ENCODE measurements at regions not wholly inside any gene's neighbourhood (a gene's known extent, or its start where the extent isn't known, plus 50 kb on each side); places are given as distances from the start of the nearest gene placed in this dataset.

DNA sequence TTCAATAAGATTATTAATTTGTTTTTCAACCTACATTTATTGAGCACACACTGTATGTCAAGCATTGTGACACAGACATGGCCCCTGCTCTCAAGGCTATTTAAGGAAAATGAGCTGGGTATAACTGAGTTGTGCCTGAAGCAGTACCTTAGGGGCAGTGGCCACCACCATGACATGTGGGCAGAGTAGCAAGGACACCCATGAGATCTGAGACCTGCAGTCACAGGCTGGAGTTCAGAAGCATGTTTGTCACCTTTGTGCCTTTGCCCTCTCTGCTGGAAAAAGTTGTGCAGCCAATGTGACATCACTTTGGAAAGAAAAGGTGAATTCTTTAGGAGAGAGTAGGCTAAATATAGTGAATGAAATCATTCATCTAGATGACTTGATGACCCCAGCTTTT, 501.3 kb downstream of the BCOR start:
- ChIA-PET POLR2A (no interaction called here), CTCF (no interaction called here)
- DNase-seq = no peak
- Mint-ChIP-seq H3K9me3 (no peaks in the 10 kb centered on the region), H3K4me1 (ENCODE audit: low read depth) (peaks cover 15% of the 10 kb centered on the region), H3K36me3 (ENCODE audit: low read depth) (no peaks in the 10 kb centered on the region), H3K27ac (no peak overlapping the region), H3K27me3 (no peaks in the 10 kb centered on the region), H3K4me3 (no peak overlapping the region)
- intact Hi-C loops (cut with micrococcal nuclease) = no loop called here
- no peak for TF ChIP-seq CTCF (IDR thresholded peaks at IDR 0.05)
- ATAC-seq = peak; percentile 17

DNA sequence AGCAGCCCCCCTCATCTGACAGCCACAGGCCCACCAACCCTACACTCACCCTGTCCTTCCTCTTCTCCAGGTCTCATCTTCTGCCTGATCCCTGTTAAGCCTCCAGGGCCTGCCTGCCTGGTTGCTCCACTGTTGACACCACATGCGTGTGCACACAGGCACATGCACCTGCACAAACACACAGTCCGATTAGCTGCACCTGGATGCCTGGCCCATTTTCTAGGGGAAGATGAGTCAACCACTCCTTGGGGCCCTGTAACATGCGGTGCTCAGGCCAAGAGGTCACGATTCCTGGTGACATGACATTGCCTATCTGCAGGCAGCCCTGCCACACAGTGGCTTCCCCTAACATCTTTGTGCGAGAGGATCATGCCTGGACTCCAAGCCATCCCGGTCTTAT, 498.4 kb downstream of the BCOR start:
- H3K4me3 Mint-ChIP-seq = no peak overlapping the region
- ChIA-PET CTCF (no interaction called here), POLR2A (no interaction called here)
- no peaks in the 10 kb centered on the region for H3K36me3 Mint-ChIP-seq (ENCODE audit: low read depth)
- ATAC-seq = no peak
- no peak for TF ChIP-seq CTCF (IDR thresholded peaks at IDR 0.05)
- H3K27ac Mint-ChIP-seq = no peak overlapping the region
- H3K27me3 Mint-ChIP-seq = no peaks in the 10 kb centered on the region
- H3K9me3 Mint-ChIP-seq = no peaks in the 10 kb centered on the region
- DNase-seq = no peak
- intact Hi-C loops (cut with micrococcal nuclease) = no loop called here
- H3K4me1 Mint-ChIP-seq (ENCODE audit: low read depth) = peaks cover 15% of the 10 kb centered on the region

- Mint-ChIP-seq H3K27me3 (no peaks in the 10 kb centered on the region), H3K4me3 (no peak overlapping the region), H3K27ac (no peak overlapping the region), H3K9me3 (no peaks in the 10 kb centered on the region), H3K36me3 (ENCODE audit: low read depth) (no peaks in the 10 kb centered on the region), H3K4me1 (ENCODE audit: low read depth) (peaks cover 15% of the 10 kb centered on the region)
- ATAC-seq (no peak), DNase-seq (no peak)
- POLR2A ChIA-PET = no interaction called here
- intact Hi-C loops (cut with micrococcal nuclease) = no loop called here
- TF ChIP-seq CTCF (IDR thresholded peaks at IDR 0.05) = no peak
- CTCF ChIA-PET = no interaction called here
Measured at GRCh38 chrX:39600222-39600621, 497.5 kb downstream of the BCOR start.

DNA sequence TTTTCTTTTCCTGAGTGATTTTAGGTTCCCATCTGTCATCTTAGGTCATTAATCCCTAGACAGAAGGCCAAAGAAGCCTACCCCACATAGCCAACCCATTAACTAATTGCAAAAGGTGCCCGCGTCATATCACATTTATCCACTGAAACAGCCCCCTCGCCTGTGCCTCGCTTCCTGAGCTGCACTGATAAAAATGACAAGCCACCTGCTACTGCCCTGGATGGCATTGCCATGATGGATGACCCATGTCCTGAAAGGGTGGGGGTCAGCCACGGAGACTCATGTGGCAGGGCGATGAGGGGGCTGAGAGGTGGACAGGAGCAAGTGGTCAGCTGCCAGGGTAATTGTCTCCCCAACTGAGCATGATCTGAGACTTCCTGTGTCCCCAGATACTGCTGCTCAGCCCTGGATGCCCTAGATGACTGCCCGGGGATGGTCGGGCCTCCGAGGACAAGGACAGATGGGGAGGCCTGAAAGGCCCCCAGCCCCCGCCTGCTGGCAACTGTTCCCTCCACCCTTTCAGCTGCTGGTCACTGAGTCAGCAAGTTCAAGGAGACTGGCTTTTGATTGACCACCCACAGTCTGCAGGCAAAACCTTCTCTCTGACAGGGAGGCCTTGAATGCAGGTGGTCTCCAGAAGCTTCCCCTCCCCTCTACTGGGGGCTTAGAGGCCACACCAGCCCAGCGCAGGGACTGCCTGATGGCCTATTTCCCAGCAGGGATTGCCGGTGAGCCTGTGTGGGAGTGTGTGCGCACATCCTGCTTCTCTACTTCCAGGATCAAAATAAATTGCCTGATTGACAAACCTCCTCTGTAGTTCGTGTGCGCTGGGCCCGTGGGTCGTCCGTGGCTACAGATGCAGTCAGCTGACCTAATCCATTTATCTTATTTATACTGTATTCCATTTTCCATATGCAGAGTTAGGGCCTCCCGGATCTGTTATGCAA, 496.3 kb downstream of the BCOR start:
- TF ChIP-seq CTCF (IDR thresholded peaks at IDR 0.05) = no peak
- Mint-ChIP-seq H3K36me3 (ENCODE audit: low read depth) (no peaks in the 10 kb centered on the region), H3K27ac (no peak overlapping the region), H3K27me3 (no peaks in the 10 kb centered on the region), H3K4me3 (no peak overlapping the region), H3K4me1 (ENCODE audit: low read depth) (peaks cover 4% of the 10 kb centered on the region), H3K9me3 (no peaks in the 10 kb centered on the region)
- ChIA-PET POLR2A (no interaction called here), CTCF (no interaction called here)
- ATAC-seq (no peak), DNase-seq (no peak)
- intact Hi-C loops (cut with micrococcal nuclease) = no loop called here

DNA sequence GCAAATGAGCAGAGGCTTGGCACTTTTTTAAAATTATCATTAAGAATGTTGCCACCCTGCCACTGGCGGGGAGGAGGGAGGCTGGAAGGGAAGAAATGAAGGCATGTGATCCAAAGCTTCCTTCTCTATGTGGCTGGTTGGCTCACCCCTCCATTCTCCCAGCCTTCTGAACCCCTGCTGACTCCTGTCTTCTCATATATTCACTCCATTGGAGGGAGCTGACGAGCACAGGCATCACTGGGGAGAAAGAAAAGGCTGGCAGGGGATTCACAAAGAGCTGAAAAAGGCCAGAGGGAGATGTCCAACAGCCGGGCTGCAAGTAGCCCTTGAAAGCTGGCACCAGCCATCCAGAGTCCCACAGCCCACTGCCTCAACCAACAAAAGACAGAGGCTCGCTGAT, 495.6 kb downstream of the BCOR start:
- no peak overlapping the region for H3K27ac Mint-ChIP-seq
- no peaks in the 10 kb centered on the region for H3K36me3 Mint-ChIP-seq (ENCODE audit: low read depth)
- no peak for TF ChIP-seq CTCF (IDR thresholded peaks at IDR 0.05)
- no peaks in the 10 kb centered on the region for H3K9me3 Mint-ChIP-seq
- ATAC-seq (no peak), DNase-seq (no peak)
- no peaks in the 10 kb centered on the region for H3K4me1 Mint-ChIP-seq (ENCODE audit: low read depth)
- ChIA-PET POLR2A (interaction anchor here (0.6 kb wide), 1 partner anchor 134 kb away, joined by 3 read pairs; no protein-coding TSS in a partner anchor), CTCF (no interaction called here)
- intact Hi-C loops (cut with micrococcal nuclease) = no loop called here
- no peak overlapping the region for H3K4me3 Mint-ChIP-seq
- no peaks in the 10 kb centered on the region for H3K27me3 Mint-ChIP-seq
